ENCODE measurements at regions not wholly inside any gene's neighbourhood (a gene's known extent, or its start where the extent isn't known, plus 50 kb on each side); places are given as distances from the start of the nearest gene placed in this dataset.

GRCh38 chr2:111633643-111634042, 250.3 kb downstream of the ANAPC1 start:
- Histone ChIP-seq H3K18ac (ENCODE audit: low read depth, low read length) (no peak overlapping the region), H3K4ac (ENCODE audit: low read depth, low read length) (no peak overlapping the region), H2AK5ac (ENCODE audit: low read depth, low read length) (no peak overlapping the region), H3K9me3 (ENCODE audit: control insufficient read depth, insufficient read depth, low read length) (peaks cover 3% of the 10 kb centered on the region), H3K9me1 (ENCODE audit: insufficient read depth, low read length) (no peaks in the 10 kb centered on the region), H4K8ac (ENCODE audit: low read depth in 2 of 2, low read length in 2 of 2) (no peak overlapping the region), H3K56ac (ENCODE audit: extremely low read depth, insufficient read depth, low read length) (no peak overlapping the region), H3K4me3 (ENCODE audit: insufficient read depth, low read depth, low read length) (no peak overlapping the region), H3K4me2 (ENCODE audit: low read depth, low read length) (no peak overlapping the region), H4K5ac (ENCODE audit: low read depth, low read length) (no peak overlapping the region), H3K23ac (ENCODE audit: low read depth, low read length) (no peak overlapping the region), H4K91ac (ENCODE audit: insufficient read depth, low read depth, low read length) (no peak overlapping the region), H2AK9ac (replicated peaks; ENCODE audit: low read depth, low read length, poor library complexity) (no peak overlapping the region), H3K4me1 (ENCODE audit: control insufficient read depth, insufficient read depth, low read length) (no peaks in the 10 kb centered on the region; the same call in 1 of the 2 replicates), H2BK15ac (ENCODE audit: low read depth, low read length) (no peak overlapping the region), H3K14ac (replicated peaks; ENCODE audit: low read depth, low read length) (no peak overlapping the region), H3K27me3 (ENCODE audit: control insufficient read depth, insufficient read depth, low read length) (peaks cover 7% of the 10 kb centered on the region), H2BK120ac (ENCODE audit: low read depth, low read length) (no peak overlapping the region), H4K20me1 (ENCODE audit: insufficient read depth, low read length) (no peaks in the 10 kb centered on the region), H3K9ac (ENCODE audit: low read depth, low read length) (no peak overlapping the region), H3K27ac (ENCODE audit: insufficient read depth, low read length) (no peak overlapping the region), H2AFZ (replicated peaks; ENCODE audit: low read length, poor library complexity) (no peak overlapping the region), H3K79me1 (ENCODE audit: low read depth in 1 of 2, low read length in 2 of 2) (no peaks in the 10 kb centered on the region), H2BK20ac (ENCODE audit: low read depth, low read length) (no peak overlapping the region), H3K36me3 (ENCODE audit: control insufficient read depth, insufficient read depth, low read length) (no peaks in the 10 kb centered on the region), H2BK5ac (ENCODE audit: low read depth, low read length, poor library complexity, severe bottlenecking) (no peak overlapping the region)
- DNase-seq (no peak), ATAC-seq (ENCODE audit: low read depth) (no peak)
- in situ Hi-C loops (cut with MboI; ENCODE audit: low sequenced_read_pairs) = no loop called here
- 81% methylated on average over 2 of the region's 6 CpGs; no CpG with 5 or more reads in 1 of the 2 experiments for WGBS, 2 experiments (ENCODE audit: extremely low coverage in 2 of 2, insufficient read length in 1 of 2)
- ChIA-PET POLR2A (ENCODE audit: unreplicated experiment) (no interaction called here), CTCF (no interaction called here)
- TF ChIP-seq POLR2A (IDR thresholded peaks at IDR 0.05; ENCODE audit: low read depth, low read length) = no peak
- no peak for TF ChIP-seq RCOR1 (IDR thresholded peaks at IDR 0.05; ENCODE audit: insufficient replicate concordance, low read length)
- TF ChIP-seq, protein P1, sequence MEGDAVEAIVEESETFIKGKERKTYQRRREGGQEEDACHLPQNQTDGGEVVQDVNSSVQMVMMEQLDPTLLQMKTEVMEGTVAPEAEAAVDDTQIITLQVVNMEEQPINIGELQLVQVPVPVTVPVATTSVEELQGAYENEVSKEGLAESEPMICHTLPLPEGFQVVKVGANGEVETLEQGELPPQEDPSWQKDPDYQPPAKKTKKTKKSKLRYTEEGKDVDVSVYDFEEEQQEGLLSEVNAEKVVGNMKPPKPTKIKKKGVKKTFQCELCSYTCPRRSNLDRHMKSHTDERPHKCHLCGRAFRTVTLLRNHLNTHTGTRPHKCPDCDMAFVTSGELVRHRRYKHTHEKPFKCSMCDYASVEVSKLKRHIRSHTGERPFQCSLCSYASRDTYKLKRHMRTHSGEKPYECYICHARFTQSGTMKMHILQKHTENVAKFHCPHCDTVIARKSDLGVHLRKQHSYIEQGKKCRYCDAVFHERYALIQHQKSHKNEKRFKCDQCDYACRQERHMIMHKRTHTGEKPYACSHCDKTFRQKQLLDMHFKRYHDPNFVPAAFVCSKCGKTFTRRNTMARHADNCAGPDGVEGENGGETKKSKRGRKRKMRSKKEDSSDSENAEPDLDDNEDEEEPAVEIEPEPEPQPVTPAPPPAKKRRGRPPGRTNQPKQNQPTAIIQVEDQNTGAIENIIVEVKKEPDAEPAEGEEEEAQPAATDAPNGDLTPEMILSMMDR (conservative IDR thresholded peaks at IDR 0.05; ENCODE audit: low read depth, low read length) = no peak
- no peak for TF ChIP-seq NFE2L2 (IDR thresholded peaks at IDR 0.05; ENCODE audit: low read depth, low read length)
- TF ChIP-seq RAD21 (IDR thresholded peaks at IDR 0.05; ENCODE audit: low read length) = no peak
- TF ChIP-seq SMC3 (IDR thresholded peaks at IDR 0.05; ENCODE audit: low read depth, low read length) = no peak
- no peak for TF ChIP-seq CHD1 (IDR thresholded peaks at IDR 0.05; ENCODE audit: low read depth, low read length)
- TF ChIP-seq MAFK (IDR thresholded peaks at IDR 0.05; ENCODE audit: low read depth, low read length) = no peak
- no peak for TF ChIP-seq FOS (IDR thresholded peaks at IDR 0.05; ENCODE audit: low read depth, low read length)
- TF ChIP-seq MAZ (IDR thresholded peaks at IDR 0.05; ENCODE audit: borderline replicate concordance, low read depth, low read length) = no peak
- TF ChIP-seq CEBPB (IDR thresholded peaks at IDR 0.05; ENCODE audit: low read depth, low read length) = no peak
- no peak for TF ChIP-seq ELK1 (IDR thresholded peaks at IDR 0.05; ENCODE audit: borderline replicate concordance, low read depth, low read length)
- TF ChIP-seq MXI1 (IDR thresholded peaks at IDR 0.05; ENCODE audit: borderline replicate concordance, low read depth, low read length) = no peak
- no peak for TF ChIP-seq RFX5 (IDR thresholded peaks at IDR 0.05; ENCODE audit: low read depth, low read length)
- TF ChIP-seq, protein P2, sequence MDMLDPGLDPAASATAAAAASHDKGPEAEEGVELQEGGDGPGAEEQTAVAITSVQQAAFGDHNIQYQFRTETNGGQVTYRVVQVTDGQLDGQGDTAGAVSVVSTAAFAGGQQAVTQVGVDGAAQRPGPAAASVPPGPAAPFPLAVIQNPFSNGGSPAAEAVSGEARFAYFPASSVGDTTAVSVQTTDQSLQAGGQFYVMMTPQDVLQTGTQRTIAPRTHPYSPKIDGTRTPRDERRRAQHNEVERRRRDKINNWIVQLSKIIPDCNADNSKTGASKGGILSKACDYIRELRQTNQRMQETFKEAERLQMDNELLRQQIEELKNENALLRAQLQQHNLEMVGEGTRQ (IDR thresholded peaks at IDR 0.05; ENCODE audit: low read depth, low read length) = no peak
- TF ChIP-seq BHLHE40 (IDR thresholded peaks at IDR 0.05; ENCODE audit: low read depth, low read length) = no peak
- intact Hi-C loops (cut with micrococcal nuclease) = loop anchor here (2.0 kb wide), 1 partner anchor 13 kb away; no protein-coding TSS in a partner anchor
- dilution Hi-C loops (cut with HindIII; ENCODE audit: low sequenced_read_pairs, unreplicated experiment) = no loop called here
- BruUV-seq (replicated peaks) = no TSS peak
